HCT116 (cell line): ENCODE measurements at regions not wholly inside any gene's neighbourhood (a gene's known extent, or its start where the extent isn't known, plus 50 kb on each side); places are given as distances from the start of the nearest gene placed in this dataset.

ENCODE experiments used
- ATAC-seq: fragments of 200-7000 bp; cut with Tn5 transposase; 2 replicates; pipeline ENCODE4 v1.9.1; 2020; ENCODE audit warnings: mild to moderate bottlenecking, moderate library complexity
- BruUV-seq: library from RNA; stranded (reverse); fragments of 400-500 nt; replicated peaks from 2 replicates; lab custom pipeline; 2021; lab: Mats Ljungman, UMichigan
- CTCF ChIA-PET: fragments of 300-600 bp; sonication (Branson Sonifier 250); formaldehyde crosslinking; loops from one replicate; lab custom pipeline; 2021; ENCODE audit warnings: antibody characterized with exemption; lab: Charles Lee
- POLR2A ChIA-PET: fragments of 300-600, 350-600 bp; sonication (Branson Sonifier 250); formaldehyde crosslinking; loops from one replicate; lab custom pipeline; 2021; ENCODE audit warnings: antibody characterized with exemption; lab: Charles Lee
- RAD21 ChIA-PET, 2 experiments: fragments of 300-600 bp; sonication (Branson Sonifier 250); formaldehyde crosslinking; loops; one replicate each; lab custom pipeline; 2023; ENCODE audit warnings: low total read pairs in 2 of 2; ENCODE audit not compliant: uncharacterized antibody in 2 of 2, unreplicated experiment in 2 of 2, low non-redundant PET in 1 of 2; lab: Charles Lee
- DNase-seq: peaks from one replicate; pipeline ENCODE4 v3.0.0-alpha.2; 2010; ENCODE audit warnings: low read depth, low spot score
- H2AFZ ChIP-seq: fragments of 200-600 bp; shearing (Covaris generic), sonication (generic); 2 replicates; pipeline ENCODE4 v1.6.1; 2017; ENCODE audit warnings: low read depth, mixed run types, mixed read lengths, antibody characterized with exemption, low read length; ENCODE audit not compliant: poor library complexity, severe bottlenecking
- H3K27ac ChIP-seq: 2 replicates; pipeline ENCODE4 v1.5.1; 2012; ENCODE audit warnings: low read depth, low read length
- H3K27me3 ChIP-seq: fragments of 200-600 bp; sonication (generic); 2 replicates; pipeline ENCODE4 v1.6.1; 2016; ENCODE audit warnings: mixed run types, low read length, mixed read lengths; ENCODE audit not compliant: insufficient read depth
- H3K36me3 ChIP-seq, 2 experiments: fragments of 200-500 bp in 1 of 2; fragments of 200-600 bp in 1 of 2; sonication (Bioruptor generic) in 1 of 2; sonication (generic) in 1 of 2; 2 replicates each; pipeline versions ENCODE4 v1.5.1 to v1.6.1; 2014 to 2016; ENCODE audit warnings: low read length in 2 of 2, inconsistent platforms in 1 of 2, mixed read lengths in 1 of 2, mixed run types in 1 of 2; ENCODE audit not compliant: insufficient read depth in 2 of 2, control insufficient read depth in 1 of 2
- H3K4me1 ChIP-seq, 2 experiments: fragments of 200-600 bp in 1 of 2; sonication (generic) in 1 of 2; 2 replicates each; pipeline versions ENCODE4 v1.5.1 to v1.6.1; 2012 to 2017; ENCODE audit warnings: low read length in 2 of 2, inconsistent platforms in 1 of 2, mild to moderate bottlenecking in 1 of 2, mixed read lengths in 1 of 2, mixed run types in 1 of 2, moderate library complexity in 1 of 2; ENCODE audit not compliant: insufficient read depth in 2 of 2, control insufficient read depth in 1 of 2
- H3K4me2 ChIP-seq: fragments of 200-600 bp; sonication (generic); 2 replicates; pipeline ENCODE4 v1.6.1; 2017; ENCODE audit warnings: mixed run types, low read length, mixed read lengths
- H3K4me3 ChIP-seq, 2 experiments: fragments of 200-600 bp in 1 of 2; sonication (generic) in 1 of 2; replicated peaks in 1 of 2; 2 replicates each; pipeline ENCODE4 v1.5.1; 2011 to 2016; ENCODE audit warnings: low read length in 2 of 2, control low read depth in 1 of 2, low read depth in 1 of 2, mild to moderate bottlenecking in 1 of 2, mixed read lengths in 1 of 2, mixed run types in 1 of 2
- H3K79me2 ChIP-seq: fragments of 200-600 bp; sonication (generic); 2 replicates; pipeline ENCODE4 v1.6.1; 2017; ENCODE audit warnings: mild to moderate bottlenecking, mixed run types, low read length, moderate library complexity, mixed read lengths; ENCODE audit not compliant: insufficient read depth
- H3K9ac ChIP-seq: fragments of 200-600 bp; sonication (generic); 2 replicates; pipeline ENCODE4 v1.6.1; 2016; ENCODE audit warnings: low read length, mixed read lengths
- H3K9me2 ChIP-seq: fragments of 200-600 bp; sonication (generic), shearing (Covaris generic); 2 replicates; pipeline ENCODE4 v1.6.1; 2017; ENCODE audit warnings: mixed run types, mild to moderate bottlenecking, moderate library complexity; ENCODE audit not compliant: insufficient read depth
- H3K9me3 ChIP-seq, 2 experiments: fragments of 200-500 bp in 1 of 2; fragments of 200-600 bp in 1 of 2; sonication (Bioruptor generic) in 1 of 2; sonication (generic) in 1 of 2; 2 replicates each; pipeline ENCODE4 v1.6.1; 2014 to 2017; ENCODE audit warnings: low read length in 2 of 2, mixed read lengths in 2 of 2, inconsistent platforms in 1 of 2, low read depth in 1 of 2, mild to moderate bottlenecking in 1 of 2, mixed run types in 1 of 2, moderate library complexity in 1 of 2; ENCODE audit not compliant: control insufficient read depth in 1 of 2, insufficient read depth in 1 of 2
- H4K20me1 ChIP-seq: fragments of 200-600 bp; sonication (generic), shearing (Covaris generic); 2 replicates; pipeline ENCODE4 v1.6.1; 2017; ENCODE audit warnings: mixed run types, mild to moderate bottlenecking, moderate library complexity; ENCODE audit not compliant: insufficient read depth
- CBX3 ChIP-seq: IDR thresholded peaks from 2 replicates; pipeline ENCODE4 v1.6.1; 2012; ENCODE audit warnings: low read depth
- CTCF ChIP-seq, 3 experiments: fragments of 200-600 bp in 1 of 3; sonication (generic) in 1 of 3; IDR thresholded peaks in 2 of 3; conservative IDR thresholded peaks in 1 of 3; 2 replicates each; pipeline ENCODE4 v1.5.1; 2012 to 2017; ENCODE audit warnings: low read depth in 2 of 3, low read length in 2 of 3, antibody characterized with exemption in 1 of 3, borderline replicate concordance in 1 of 3, control low read depth in 1 of 3, mild to moderate bottlenecking in 1 of 3, mixed read lengths in 1 of 3, mixed run types in 1 of 3, moderate library complexity in 1 of 3; ENCODE audit not compliant: insufficient read depth in 1 of 3
- EGR1 ChIP-seq: IDR thresholded peaks from 2 replicates; pipeline ENCODE4 v1.6.1; 2012; ENCODE audit warnings: low read depth
- ELF1 ChIP-seq: IDR thresholded peaks from 2 replicates; pipeline ENCODE4 v1.6.1; 2012; ENCODE audit warnings: low read depth, borderline replicate concordance
- EZH2 ChIP-seq: fragments of 200-600 bp; sonication (generic); IDR thresholded peaks from 2 replicates; pipeline ENCODE4 v1.6.1; 2017; ENCODE audit warnings: antibody characterized with exemption, mixed run types
- EZH2phosphoT487 ChIP-seq: fragments of 200-600 bp; IDR thresholded peaks from 2 replicates; pipeline ENCODE4 v1.6.1; 2018; ENCODE audit warnings: antibody characterized with exemption, borderline replicate concordance
- FOSL1 ChIP-seq: IDR thresholded peaks from 2 replicates; pipeline ENCODE4 v1.6.1; 2012; ENCODE audit warnings: low read depth
- JUND ChIP-seq: IDR thresholded peaks from 2 replicates; pipeline ENCODE4 v1.6.1; 2012
- MAX ChIP-seq: IDR thresholded peaks from 2 replicates; pipeline ENCODE4 v1.6.1; 2012
- POLR2A ChIP-seq: IDR thresholded peaks from 2 replicates; pipeline ENCODE4 v1.7.0; 2011; ENCODE audit warnings: borderline replicate concordance; ENCODE audit not compliant: insufficient read depth, insufficient read length; ENCODE audit errors: extremely low read depth
- RAD21 ChIP-seq: IDR thresholded peaks from 2 replicates; pipeline ENCODE4 v1.6.1; 2012; ENCODE audit warnings: low read depth, mild to moderate bottlenecking
- REST ChIP-seq: IDR thresholded peaks from 2 replicates; pipeline ENCODE4 v1.6.1; 2012; ENCODE audit warnings: low read depth
- SIN3A ChIP-seq: IDR thresholded peaks from 2 replicates; pipeline ENCODE4 v1.6.1; 2012; ENCODE audit warnings: low read depth
- TCF7L2 ChIP-seq: IDR thresholded peaks from 2 replicates; pipeline ENCODE4 v1.7.0; 2011; ENCODE audit warnings: borderline replicate concordance, inconsistent platforms; ENCODE audit not compliant: insufficient read depth, insufficient read length; ENCODE audit errors: extremely low read depth
- ZBTB33 ChIP-seq: IDR thresholded peaks from 2 replicates; pipeline ENCODE4 v1.6.1; 2011; ENCODE audit warnings: mild to moderate bottlenecking, low read length, moderate library complexity; ENCODE audit not compliant: insufficient replicate concordance; ENCODE audit errors: extremely low read depth
- intact Hi-C: fragments of 100-400 bp; cut with micrococcal nuclease; formaldehyde crosslinking; loops from 2 replicates; pipeline ENCODE4 v1.10.0; 2022

- Histone ChIP-seq H3K9ac (no peak overlapping the region), H3K9me3 (no peaks in the 10 kb centered on the region), H3K4me2 (no peak overlapping the region), H3K79me2 (no peaks in the 10 kb centered on the region), H3K4me3 (no peak overlapping the region), H3K9me2 (no peaks in the 10 kb centered on the region), H4K20me1 (no peaks in the 10 kb centered on the region), H3K4me1 (no peaks in the 10 kb centered on the region), H3K27ac (no peak overlapping the region), H2AFZ (no peak overlapping the region), H3K36me3 (no peaks in the 10 kb centered on the region), H3K27me3 (no peaks in the 10 kb centered on the region)
- TF ChIP-seq CTCF (IDR thresholded peaks at IDR 0.05 in 2 of 3, conservative IDR thresholded peaks at IDR 0.05 in 1 of 3; ENCODE audit: borderline replicate concordance in 1 of 3, insufficient read depth in 1 of 3, low read depth in 2 of 3, low read length in 2 of 3) (no peak), ELF1 (no peak), REST (no peak), FOSL1 (no peak), CBX3 (no peak), MAX (no peak), POLR2A (no peak), RAD21 (no peak), JUND (no peak), EGR1 (no peak), EZH2phosphoT487 (no peak), SIN3A (no peak), TCF7L2 (no peak), ZBTB33 (no peak), EZH2 (no peak)
- CTCF ChIA-PET = no interaction called here
- no TSS peak for BruUV-seq
- no peak for ATAC-seq
- DNase-seq = no peak
- intact Hi-C loops = no loop called here
- RAD21 ChIA-PET = no interaction called here
- POLR2A ChIA-PET = no interaction called here
These were observed 90.7 kb upstream of the MOCS2 start for GRCh38 chr5:53200306-53200705.
